Panc1 (cell line): ENCODE measurements at regions not wholly inside any gene's neighbourhood (a gene's known extent, or its start where the extent isn't known, plus 50 kb on each side); places are given as distances from the start of the nearest gene placed in this dataset.

Source experiments
- ATAC-seq: fragments of 200-7000 bp; cut with Tn5 transposase; 2 replicates; pipeline ENCODE4 v1.9.1; 2020; ENCODE audit warnings: mild to moderate bottlenecking, moderate library complexity
- BruUV-seq: library from RNA; stranded (reverse); fragments of 400-500 nt; replicated peaks from 2 replicates; lab custom pipeline; 2021; lab: Mats Ljungman, UMichigan
- CTCF ChIA-PET: fragments of 300-600 bp; sonication (Branson Sonifier 250); formaldehyde crosslinking; loops from one replicate; lab custom pipeline; 2022; ENCODE audit warnings: antibody characterized with exemption; lab: Charles Lee
- POLR2A ChIA-PET: fragments of 300-600 bp; sonication (Branson Sonifier 250); formaldehyde crosslinking; loops from one replicate; lab custom pipeline; 2022; ENCODE audit warnings: antibody characterized with exemption; lab: Charles Lee
- DNase-seq: peaks from one replicate; pipeline ENCODE4 v3.0.0-alpha.2; 2010; ENCODE audit warnings: low read depth, low spot score
- H3K27ac ChIP-seq: 2 replicates; pipeline ENCODE4 v1.5.1; 2011; ENCODE audit warnings: mild to moderate bottlenecking, low read length, inconsistent platforms
- H3K27me3 ChIP-seq: fragments of 200-500 bp; sonication (Bioruptor generic); 2 replicates; pipeline ENCODE4 v1.6.0; 2014; ENCODE audit warnings: low read length, inconsistent platforms; ENCODE audit not compliant: control insufficient read depth, insufficient read depth
- H3K36me3 ChIP-seq: fragments of 200-500 bp; sonication (Bioruptor generic); 2 replicates; pipeline ENCODE4 v1.5.1; 2014; ENCODE audit warnings: inconsistent platforms, mild to moderate bottlenecking, low read length, moderate library complexity; ENCODE audit not compliant: control insufficient read depth, insufficient read depth
- H3K4me1 ChIP-seq: 2 replicates; pipeline ENCODE4 v1.5.1; 2011; ENCODE audit warnings: inconsistent platforms, mild to moderate bottlenecking, low read length, moderate library complexity; ENCODE audit not compliant: control insufficient read depth, insufficient read depth
- H3K4me3 ChIP-seq, 2 experiments: 2 replicates each; pipeline ENCODE4 v1.5.1; 2011 to 2012; ENCODE audit warnings: low read depth in 2 of 2, low read length in 2 of 2, mild to moderate bottlenecking in 2 of 2, inconsistent platforms in 1 of 2, moderate library complexity in 1 of 2
- H3K9me3 ChIP-seq: fragments of 200-500 bp; sonication (Bioruptor generic); 2 replicates; pipeline ENCODE4 v1.5.1; 2014; ENCODE audit warnings: low read depth, mild to moderate bottlenecking, inconsistent platforms, low read length, moderate library complexity; ENCODE audit not compliant: control insufficient read depth, insufficient read depth
- CTCF ChIP-seq: fragments of 450-650 bp; IDR thresholded peaks from 2 replicates; pipeline ENCODE4 v1.5.1; 2017; ENCODE audit warnings: mild to moderate bottlenecking
- POLR2AphosphoS5 ChIP-seq: IDR thresholded peaks from 2 replicates; pipeline ENCODE4 v1.6.1; 2012; ENCODE audit warnings: mild to moderate bottlenecking, low read depth, low read length, moderate library complexity
- REST ChIP-seq, 2 experiments: IDR thresholded peaks; 2 replicates each; pipeline ENCODE4 v1.6.1; 2011 to 2012; ENCODE audit warnings: low read depth in 2 of 2, control low read depth in 1 of 2, low read length in 1 of 2, mild to moderate bottlenecking in 1 of 2, moderate library complexity in 1 of 2; ENCODE audit not compliant: insufficient read depth in 1 of 2
- SIN3A ChIP-seq: IDR thresholded peaks from 2 replicates; pipeline ENCODE4 v1.6.1; 2012; ENCODE audit warnings: low read depth, mild to moderate bottlenecking, low read length, moderate library complexity, borderline replicate concordance; ENCODE audit not compliant: insufficient read depth
- TCF7L2 ChIP-seq: IDR thresholded peaks from 2 replicates; pipeline ENCODE4 v1.6.1; 2011; ENCODE audit warnings: mild to moderate bottlenecking, low read depth, low read length, inconsistent platforms
- in situ Hi-C: cut with HindIII; loops from 2 replicates; pipeline ENCODE4 v1.10.0; 2016; ENCODE audit warnings: low sequenced_read_pairs, low pct_unique_long_range_greater_than_20kb
- intact Hi-C: fragments of 100-400 bp; cut with micrococcal nuclease; formaldehyde crosslinking; loops from one replicate; pipeline ENCODE4 v1.10.0; 2022; ENCODE audit not compliant: unreplicated experiment

GRCh38 chr9:108323615-108324014, 532.2 kb downstream of the ACTL7B start:
- ChIA-PET POLR2A (no interaction called here), CTCF (no interaction called here)
- in situ Hi-C loops: no loop called here
- Histone ChIP-seq H3K4me3 (no peak overlapping the region), H3K36me3 (no peaks in the 10 kb centered on the region), H3K4me1 (no peaks in the 10 kb centered on the region), H3K9me3 (no peaks in the 10 kb centered on the region), H3K27me3 (no peaks in the 10 kb centered on the region), H3K27ac (no peak overlapping the region)
- TF ChIP-seq REST (IDR thresholded peaks at IDR 0.05; ENCODE audit: insufficient read depth in 1 of 2, low read depth in 2 of 2, low read length in 1 of 2) (no peak), SIN3A (no peak), TCF7L2 (no peak), CTCF (no peak), POLR2AphosphoS5 (no peak)
- DNase-seq: no peak
- intact Hi-C loops: no loop called here
- ATAC-seq: no peak
- BruUV-seq: no TSS peak

- ChIA-PET POLR2A (no interaction called here), CTCF (no interaction called here)
- no peak for ATAC-seq
- in situ Hi-C loops: no loop called here
- H3K27ac ChIP-seq: no peak overlapping the region
- H3K36me3 ChIP-seq: no peaks in the 10 kb centered on the region
- no peaks in the 10 kb centered on the region for H3K27me3 ChIP-seq
- BruUV-seq: no TSS peak
- no peak for DNase-seq
- no peak overlapping the region for H3K4me3 ChIP-seq
- H3K4me1 ChIP-seq: no peaks in the 10 kb centered on the region
- TF ChIP-seq TCF7L2: no peak
- intact Hi-C loops: no loop called here
- no peaks in the 10 kb centered on the region for H3K9me3 ChIP-seq
Observed at GRCh38 chr9:108322326-108323098, 533.3 kb downstream of the ACTL7B start.

- no peak for DNase-seq
- ATAC-seq: no peak
- Histone ChIP-seq H3K4me1 (no peaks in the 10 kb centered on the region), H3K27ac (no peak overlapping the region), H3K9me3 (no peaks in the 10 kb centered on the region), H3K36me3 (no peaks in the 10 kb centered on the region), H3K27me3 (no peaks in the 10 kb centered on the region), H3K4me3 (no peak overlapping the region)
- in situ Hi-C loops: no loop called here
- TF ChIP-seq REST (IDR thresholded peaks at IDR 0.05; ENCODE audit: insufficient read depth in 1 of 2, low read depth in 2 of 2, low read length in 1 of 2): no peak
- no peak for TF ChIP-seq CTCF
- no peak for TF ChIP-seq POLR2AphosphoS5
- no peak for TF ChIP-seq SIN3A
- no peak for TF ChIP-seq TCF7L2
- intact Hi-C loops: no loop called here
- no TSS peak for BruUV-seq
- ChIA-PET CTCF (interaction anchor here (0.6 kb wide), 1 partner anchor 23 kb away, joined by 3 read pairs; no protein-coding TSS in a partner anchor), POLR2A (no interaction called here)
Observed at GRCh38 chr9:108316630-108317029, 539.2 kb downstream of the ACTL7B start.
